ENCODE measurements at regions not wholly inside any gene's neighbourhood (a gene's known extent, or its start where the extent isn't known, plus 50 kb on each side); places are given as distances from the start of the nearest gene placed in this dataset.

DNA sequence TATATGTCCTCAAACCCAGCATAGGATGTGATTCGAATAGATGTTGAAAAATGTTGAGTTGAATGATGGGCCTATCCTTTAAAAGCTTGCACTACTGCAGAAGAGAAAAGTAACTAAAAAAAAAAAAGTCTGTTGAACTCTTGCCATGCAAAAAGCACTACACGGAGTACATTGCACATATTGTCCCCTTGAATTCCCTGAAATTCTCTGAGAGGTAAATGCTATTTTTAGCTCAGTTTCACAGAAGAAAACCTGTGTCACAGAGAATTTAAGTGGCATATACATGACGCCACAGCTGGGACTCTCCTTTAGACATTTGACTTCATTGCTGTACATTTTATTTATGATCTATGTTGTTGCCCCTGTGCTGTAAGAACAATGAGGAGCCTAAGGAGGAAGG, 583.8 kb downstream of the SOX6 start:
- no peak for TF ChIP-seq SPI1 (IDR thresholded peaks at IDR 0.05; ENCODE audit: low read depth, low read length)
- TF ChIP-seq TAF1 (IDR thresholded peaks at IDR 0.05; ENCODE audit: low read depth, low read length), result no peak
- TF ChIP-seq POU2F2 (IDR thresholded peaks at IDR 0.05; ENCODE audit: low read depth, low read length), result no peak
- TF ChIP-seq POLR2A (IDR thresholded peaks at IDR 0.05; ENCODE audit: low read depth, low read length), result no peak
- no peak for TF ChIP-seq PAX5 (IDR thresholded peaks at IDR 0.05; ENCODE audit: insufficient read depth, low read length, severe bottlenecking)
- no peak for TF ChIP-seq POLR2AphosphoS5 (IDR thresholded peaks at IDR 0.05; ENCODE audit: low read depth, low read length)
- no peak for DNase-seq (ENCODE audit: insufficient read length, low spot score)
- no peak for FAIRE-seq

- DNase-seq (ENCODE audit: insufficient read length, low spot score) (no peak), FAIRE-seq (no peak)
- no peak for TF ChIP-seq PAX5 (IDR thresholded peaks at IDR 0.05; ENCODE audit: insufficient read depth, low read length, severe bottlenecking)
These were observed 583.4 kb downstream of the SOX6 start for GRCh38 chr11:15772981-15773380.

DNA sequence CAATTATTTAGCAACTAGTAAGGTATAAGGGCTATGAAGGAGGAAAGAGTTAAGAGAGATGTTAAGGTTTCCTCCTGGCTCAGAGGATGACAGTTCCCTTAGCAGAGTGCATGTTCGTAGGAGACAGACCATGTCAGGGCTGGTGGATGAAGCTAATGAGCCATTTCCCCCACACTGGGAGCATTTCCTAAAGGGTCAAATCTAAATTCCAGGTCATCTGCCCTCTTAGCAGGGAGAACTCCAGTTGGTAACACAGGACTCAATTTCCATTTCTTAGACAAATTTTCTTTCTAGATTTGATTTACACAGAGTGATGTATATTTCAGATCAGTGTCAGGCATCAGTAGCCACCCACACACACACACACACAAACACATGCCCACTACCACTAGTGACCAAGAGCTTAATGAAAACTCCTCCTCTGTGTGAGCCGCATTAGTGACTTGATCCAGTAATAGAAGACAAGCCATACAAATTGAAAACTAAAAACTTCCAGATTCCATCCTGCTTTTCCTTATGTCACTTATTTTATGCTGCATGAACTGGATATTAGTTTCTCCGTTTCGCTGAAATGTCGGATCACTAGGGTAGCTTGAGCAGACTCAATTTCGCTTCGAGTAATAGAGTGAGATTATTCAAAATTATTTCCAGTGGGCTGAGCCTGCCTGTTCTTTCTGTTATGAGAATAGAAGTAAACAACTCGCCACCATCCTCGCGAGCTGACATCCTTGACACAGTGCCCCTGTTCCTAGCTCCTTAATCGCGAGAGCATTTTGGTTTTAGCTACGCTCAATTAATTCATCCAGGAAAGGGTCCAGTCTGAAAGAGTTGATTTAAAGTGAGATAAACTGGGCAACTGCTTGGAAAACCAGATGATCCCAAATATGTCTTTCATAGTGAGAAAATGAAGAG, 582.6 kb downstream of the SOX6 start:
- no peak for DNase-seq (ENCODE audit: insufficient read length, low spot score)
- FAIRE-seq, result no peak
- TF ChIP-seq POLR2AphosphoS5 (IDR thresholded peaks at IDR 0.05; ENCODE audit: low read depth, low read length), result no peak
- TF ChIP-seq PAX5 (IDR thresholded peaks at IDR 0.05; ENCODE audit: insufficient read depth, low read length, severe bottlenecking), result no peak
- no peak for TF ChIP-seq POLR2A (IDR thresholded peaks at IDR 0.05; ENCODE audit: low read depth, low read length)
- no peak for TF ChIP-seq TAF1 (IDR thresholded peaks at IDR 0.05; ENCODE audit: low read depth, low read length)
- no peak for TF ChIP-seq SPI1 (IDR thresholded peaks at IDR 0.05; ENCODE audit: low read depth, low read length)
- TF ChIP-seq POU2F2 (IDR thresholded peaks at IDR 0.05; ENCODE audit: low read depth, low read length), result no peak

GRCh38 chr11:15774388-15774939, 581.9 kb downstream of the SOX6 start:
- no peak for DNase-seq (ENCODE audit: insufficient read length, low spot score)
- TF ChIP-seq SPI1 (IDR thresholded peaks at IDR 0.05; ENCODE audit: low read depth, low read length) (no peak), POLR2AphosphoS5 (IDR thresholded peaks at IDR 0.05; ENCODE audit: low read depth, low read length) (no peak), TAF1 (IDR thresholded peaks at IDR 0.05; ENCODE audit: low read depth, low read length) (no peak), POU2F2 (IDR thresholded peaks at IDR 0.05; ENCODE audit: low read depth, low read length) (no peak), PAX5 (IDR thresholded peaks at IDR 0.05; ENCODE audit: insufficient read depth, low read length, severe bottlenecking) (no peak), POLR2A (IDR thresholded peaks at IDR 0.05; ENCODE audit: low read depth, low read length) (no peak)
- FAIRE-seq, result no peak

GRCh38 chr11:15775015-15775541, 581.3 kb downstream of the SOX6 start:
- DNase-seq (ENCODE audit: insufficient read length, low spot score) (no peak), FAIRE-seq (no peak)
- TF ChIP-seq POLR2AphosphoS5 (IDR thresholded peaks at IDR 0.05; ENCODE audit: low read depth, low read length), result no peak
- no peak for TF ChIP-seq SPI1 (IDR thresholded peaks at IDR 0.05; ENCODE audit: low read depth, low read length)
- TF ChIP-seq POU2F2 (IDR thresholded peaks at IDR 0.05; ENCODE audit: low read depth, low read length), result no peak
- TF ChIP-seq POLR2A (IDR thresholded peaks at IDR 0.05; ENCODE audit: low read depth, low read length), result no peak
- TF ChIP-seq TAF1 (IDR thresholded peaks at IDR 0.05; ENCODE audit: low read depth, low read length), result no peak
- no peak for TF ChIP-seq PAX5 (IDR thresholded peaks at IDR 0.05; ENCODE audit: insufficient read depth, low read length, severe bottlenecking)

DNA sequence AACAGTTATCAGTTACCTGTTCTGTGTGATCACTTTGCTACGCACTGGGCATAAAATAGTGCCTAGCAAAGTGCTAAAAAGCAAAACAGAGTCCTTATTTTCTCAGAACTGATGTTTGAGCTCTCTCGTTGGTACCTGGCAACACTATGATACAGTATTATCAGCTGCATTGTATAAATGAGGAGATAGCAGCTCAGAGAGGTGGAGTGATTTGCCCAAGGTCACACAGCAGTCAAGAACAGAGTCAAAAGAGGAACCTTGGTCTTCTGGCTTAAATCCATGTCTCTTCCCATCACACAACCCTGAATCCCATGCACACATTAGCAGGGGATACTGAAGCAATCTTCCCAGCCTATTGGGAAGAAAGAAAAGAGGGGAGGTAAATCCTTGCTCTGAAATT, 580.5 kb downstream of the SOX6 start:
- FAIRE-seq, result no peak
- no peak for TF ChIP-seq PAX5 (IDR thresholded peaks at IDR 0.05; ENCODE audit: insufficient read depth, low read length, severe bottlenecking)
- no peak for TF ChIP-seq SPI1 (IDR thresholded peaks at IDR 0.05; ENCODE audit: low read depth, low read length)
- no peak for TF ChIP-seq POU2F2 (IDR thresholded peaks at IDR 0.05; ENCODE audit: low read depth, low read length)
- TF ChIP-seq POLR2AphosphoS5 (IDR thresholded peaks at IDR 0.05; ENCODE audit: low read depth, low read length), result no peak
- TF ChIP-seq TAF1 (IDR thresholded peaks at IDR 0.05; ENCODE audit: low read depth, low read length), result no peak
- TF ChIP-seq POLR2A (IDR thresholded peaks at IDR 0.05; ENCODE audit: low read depth, low read length), result no peak
- no peak for DNase-seq (ENCODE audit: insufficient read length, low spot score)

DNA sequence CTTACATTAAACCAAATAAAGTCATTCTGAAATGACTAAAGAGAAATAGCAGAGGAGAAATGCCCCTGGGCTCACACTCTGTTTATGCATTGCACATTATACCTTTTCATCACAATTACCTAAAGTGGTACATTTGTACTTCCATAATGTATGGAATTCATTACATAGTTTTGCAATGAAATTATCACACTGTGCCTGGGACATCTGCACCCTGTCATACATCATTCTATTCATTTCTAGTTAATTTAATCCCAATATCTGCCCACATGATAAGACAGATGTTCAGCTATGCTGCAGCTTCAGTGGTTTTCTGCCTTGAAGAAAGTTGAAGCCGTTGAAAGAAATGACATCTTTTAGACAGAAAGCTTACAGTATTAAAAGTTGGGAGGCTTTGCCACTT, 580.0 kb downstream of the SOX6 start:
- DNase-seq (ENCODE audit: insufficient read length, low spot score), result no peak
- no peak for FAIRE-seq
- TF ChIP-seq SPI1 (IDR thresholded peaks at IDR 0.05; ENCODE audit: low read depth, low read length) (no peak), POU2F2 (IDR thresholded peaks at IDR 0.05; ENCODE audit: low read depth, low read length) (no peak), TAF1 (IDR thresholded peaks at IDR 0.05; ENCODE audit: low read depth, low read length) (no peak)

GRCh38 chr11:15779518-15779917, 576.8 kb downstream of the SOX6 start:
- DNase-seq (ENCODE audit: insufficient read length, low spot score), result no peak
- TF ChIP-seq POLR2AphosphoS5 (IDR thresholded peaks at IDR 0.05; ENCODE audit: low read depth, low read length), result no peak
- no peak for TF ChIP-seq POLR2A (IDR thresholded peaks at IDR 0.05; ENCODE audit: low read depth, low read length)
- TF ChIP-seq SPI1 (IDR thresholded peaks at IDR 0.05; ENCODE audit: low read depth, low read length), result no peak
- TF ChIP-seq POU2F2 (IDR thresholded peaks at IDR 0.05; ENCODE audit: low read depth, low read length), result no peak
- no peak for TF ChIP-seq TAF1 (IDR thresholded peaks at IDR 0.05; ENCODE audit: low read depth, low read length)
- TF ChIP-seq PAX5 (IDR thresholded peaks at IDR 0.05; ENCODE audit: insufficient read depth, low read length, severe bottlenecking), result no peak
- no peak for FAIRE-seq

DNA sequence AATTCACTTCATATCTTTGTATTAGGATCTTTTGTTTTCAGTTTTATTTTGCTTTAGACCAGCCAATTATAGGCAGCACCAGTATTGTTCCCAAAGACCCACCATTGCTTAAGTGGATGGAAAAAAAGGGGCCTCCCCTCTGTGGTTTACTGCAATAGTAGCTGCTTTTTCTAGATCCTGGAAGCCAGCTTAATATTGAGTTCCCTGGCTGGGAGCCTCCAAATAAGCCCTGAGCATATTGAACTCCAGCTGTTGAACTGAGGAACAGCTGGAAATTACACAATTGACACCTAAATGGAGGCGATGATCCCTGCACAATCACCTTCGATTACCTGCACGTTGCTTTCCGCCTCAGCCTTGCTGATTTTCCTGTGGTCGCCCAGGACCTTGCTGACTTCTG, 576.0 kb downstream of the SOX6 start:
- no peak for DNase-seq (ENCODE audit: insufficient read length, low spot score)
- TF ChIP-seq SPI1 (IDR thresholded peaks at IDR 0.05; ENCODE audit: low read depth, low read length), result no peak
- TF ChIP-seq POU2F2 (IDR thresholded peaks at IDR 0.05; ENCODE audit: low read depth, low read length), result no peak
- TF ChIP-seq POLR2AphosphoS5 (IDR thresholded peaks at IDR 0.05; ENCODE audit: low read depth, low read length), result no peak
- TF ChIP-seq TAF1 (IDR thresholded peaks at IDR 0.05; ENCODE audit: low read depth, low read length), result no peak
- TF ChIP-seq POLR2A (IDR thresholded peaks at IDR 0.05; ENCODE audit: low read depth, low read length), result no peak
- TF ChIP-seq PAX5 (IDR thresholded peaks at IDR 0.05; ENCODE audit: insufficient read depth, low read length, severe bottlenecking), result no peak
- no peak for FAIRE-seq
